ENCODE measurements at regions not wholly inside any gene's neighbourhood (a gene's known extent, or its start where the extent isn't known, plus 50 kb on each side); places are given as distances from the start of the nearest gene placed in this dataset.
"Not testable (repeated sequence)": the region's sequence is repeated elsewhere in the genome, so short reads cannot be mapped to it uniquely, and the experiment has no call there.

DNA sequence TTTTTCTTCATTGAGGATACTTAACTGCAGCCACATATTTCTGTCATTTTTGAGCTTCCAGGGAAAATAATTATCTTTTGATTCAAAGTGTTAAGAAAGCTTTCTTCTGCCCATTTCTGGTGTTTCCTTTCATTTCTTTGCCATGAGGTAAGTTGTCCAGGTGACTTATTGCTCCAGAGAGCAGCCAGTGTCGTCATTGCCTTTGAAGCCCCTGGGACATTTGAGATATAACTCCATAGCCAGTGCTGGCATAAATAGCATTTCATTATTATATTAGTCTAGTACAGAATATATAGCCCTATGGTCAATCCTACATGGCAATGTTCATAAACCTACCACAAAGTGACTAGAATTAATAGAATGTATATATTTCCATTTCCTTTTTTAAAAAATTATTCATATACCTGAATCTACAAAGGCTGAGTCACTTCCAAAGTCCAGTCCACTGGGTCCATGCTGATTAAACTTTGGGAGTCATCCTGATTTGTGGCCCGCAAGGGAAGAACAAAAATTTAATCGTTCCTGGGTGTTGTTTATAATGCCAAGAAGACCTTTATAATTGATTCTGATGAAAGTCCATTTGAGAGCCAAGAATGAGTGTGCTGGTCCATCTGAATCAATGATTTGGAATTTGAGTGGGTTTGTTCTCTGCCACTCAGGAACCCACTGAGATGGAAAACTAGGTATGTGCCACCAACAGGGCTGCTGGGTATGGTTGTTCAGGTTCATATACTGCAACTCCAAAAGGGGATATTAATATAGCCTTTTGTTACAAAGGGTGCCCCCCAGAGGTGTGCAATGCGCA, 221.8 kb upstream of the PLXNA2 start:
- no peak for DNase-seq (ENCODE audit: low read depth in 1 of 2, low spot score in 1 of 2)
- in situ Hi-C loops (cut with HindIII; ENCODE audit: low pct_unique_long_range_greater_than_20kb, low sequenced_read_pairs): no loop called here
- TF ChIP-seq JUND (IDR thresholded peaks at IDR 0.05; ENCODE audit: low read depth): no peak

GRCh38 chr1:208467151-208467780, 223.1 kb upstream of the PLXNA2 start:
- no peak for DNase-seq (ENCODE audit: low read depth in 1 of 2, low spot score in 1 of 2)
- in situ Hi-C loops (cut with HindIII; ENCODE audit: low pct_unique_long_range_greater_than_20kb, low sequenced_read_pairs): no loop called here
- TF ChIP-seq JUND (IDR thresholded peaks at IDR 0.05; ENCODE audit: low read depth): no peak

- no peak for DNase-seq (ENCODE audit: low read depth in 1 of 2, low spot score in 1 of 2)
These were observed 231.3 kb upstream of the PLXNA2 start for GRCh38 chr1:208475449-208475848.

GRCh38 chr1:208475951-208476845, 232.0 kb upstream of the PLXNA2 start:
- DNase-seq (ENCODE audit: low read depth in 1 of 2, low spot score in 1 of 2): peak in 1 of 2 experiments; percentile 23
- TF ChIP-seq JUND (IDR thresholded peaks at IDR 0.05; ENCODE audit: low read depth): no peak
- in situ Hi-C loops (cut with HindIII; ENCODE audit: low pct_unique_long_range_greater_than_20kb, low sequenced_read_pairs): no loop called here

More at GRCh38 chr1:208475449-208475848, 231.3 kb upstream of the PLXNA2 start:
- in situ Hi-C loops (cut with HindIII; ENCODE audit: low pct_unique_long_range_greater_than_20kb, low sequenced_read_pairs): no loop called here
- TF ChIP-seq JUND (IDR thresholded peaks at IDR 0.05; ENCODE audit: low read depth): no peak

DNA sequence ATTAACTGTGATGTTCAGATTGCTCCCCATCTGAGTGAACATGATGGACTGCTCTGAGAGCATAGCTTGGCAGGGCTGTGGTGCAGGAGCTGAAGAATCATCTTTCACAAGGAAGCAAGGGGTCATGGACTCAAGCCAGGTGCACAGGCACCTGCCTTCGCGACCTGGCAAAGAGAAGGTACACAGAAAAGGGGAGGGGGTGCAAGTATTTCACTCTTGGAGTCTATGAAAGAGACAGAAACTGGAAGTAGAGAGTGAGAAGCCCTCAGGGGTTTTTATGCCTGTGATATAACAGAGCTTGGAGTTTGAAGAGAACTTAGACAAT, 232.6 kb upstream of the PLXNA2 start:
- peak in 1 of 2 experiments; percentile 26 for DNase-seq (ENCODE audit: low read depth in 1 of 2, low spot score in 1 of 2)
- no peak for TF ChIP-seq JUND (IDR thresholded peaks at IDR 0.05; ENCODE audit: low read depth)
- in situ Hi-C loops (cut with HindIII; ENCODE audit: low pct_unique_long_range_greater_than_20kb, low sequenced_read_pairs): no loop called here

- DNase-seq (ENCODE audit: low read depth in 1 of 2, low spot score in 1 of 2): no peak
- no peak for TF ChIP-seq JUND (IDR thresholded peaks at IDR 0.05; ENCODE audit: low read depth)
- in situ Hi-C loops (cut with HindIII; ENCODE audit: low pct_unique_long_range_greater_than_20kb, low sequenced_read_pairs): no loop called here
These were observed 235.3 kb upstream of the PLXNA2 start for GRCh38 chr1:208479435-208479834.

GRCh38 chr1:208485512-208485911, 241.3 kb upstream of the PLXNA2 start:
- in situ Hi-C loops (cut with HindIII; ENCODE audit: low pct_unique_long_range_greater_than_20kb, low sequenced_read_pairs): no loop called here
- no peak for TF ChIP-seq JUND (IDR thresholded peaks at IDR 0.05; ENCODE audit: low read depth)
- DNase-seq (ENCODE audit: low read depth in 1 of 2, low spot score in 1 of 2): no peak

- no peak for DNase-seq (ENCODE audit: low read depth in 1 of 2, low spot score in 1 of 2)
- no peak for TF ChIP-seq JUND (IDR thresholded peaks at IDR 0.05; ENCODE audit: low read depth)
- in situ Hi-C loops (cut with HindIII; ENCODE audit: low pct_unique_long_range_greater_than_20kb, low sequenced_read_pairs): no loop called here
These were observed 242.5 kb upstream of the PLXNA2 start for GRCh38 chr1:208486677-208487076.

DNA sequence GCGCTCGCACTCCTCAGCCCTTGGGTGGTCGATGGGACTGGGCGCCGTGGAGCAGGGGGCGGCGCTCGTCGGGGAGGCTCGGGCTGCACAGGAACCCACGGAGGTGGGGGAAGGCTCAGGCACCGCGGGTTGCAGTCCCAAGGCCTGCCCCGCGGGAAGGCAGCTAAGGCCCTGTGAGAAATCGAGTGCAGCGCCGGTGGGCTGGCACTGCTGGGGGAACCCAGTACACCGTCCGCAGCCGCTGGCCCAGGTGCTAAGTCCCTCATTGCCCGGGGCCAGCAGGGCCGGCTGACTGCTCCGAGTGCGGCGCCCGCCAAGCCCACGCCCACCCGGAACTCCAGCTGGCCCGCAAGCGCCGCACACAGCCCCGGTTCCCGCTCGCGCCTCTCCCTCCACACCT, 244.2 kb upstream of the PLXNA2 start:
- in situ Hi-C loops (cut with HindIII; ENCODE audit: low pct_unique_long_range_greater_than_20kb, low sequenced_read_pairs); DNase-seq (ENCODE audit: low read depth in 1 of 2, low spot score in 1 of 2): not testable (repeated sequence)

GRCh38 chr1:208496467-208497371, 252.5 kb upstream of the PLXNA2 start:
- DNase-seq (ENCODE audit: low read depth in 1 of 2, low spot score in 1 of 2): no peak
- in situ Hi-C loops (cut with HindIII; ENCODE audit: low pct_unique_long_range_greater_than_20kb, low sequenced_read_pairs): no loop called here
- TF ChIP-seq JUND (IDR thresholded peaks at IDR 0.05; ENCODE audit: low read depth): no peak

- in situ Hi-C loops (cut with HindIII; ENCODE audit: low pct_unique_long_range_greater_than_20kb, low sequenced_read_pairs): no loop called here
- no peak for TF ChIP-seq JUND (IDR thresholded peaks at IDR 0.05; ENCODE audit: low read depth)
- DNase-seq (ENCODE audit: low read depth in 1 of 2, low spot score in 1 of 2): no peak
These were observed 253.8 kb upstream of the PLXNA2 start for GRCh38 chr1:208497866-208498541.
